Nephron (organoid): ENCODE measurements at regions not wholly inside any gene's neighbourhood (a gene's known extent, or its start where the extent isn't known, plus 50 kb on each side); places are given as distances from the start of the nearest gene placed in this dataset.
A peak's percentile ranks its signal among the peaks of the same experiment; 100 is the strongest.

Experiments used
- H3K27ac Mint-ChIP-seq, 3 experiments: 2 replicates each; pipeline ENCODE4 v1.8.0; 2020; ENCODE audit warnings: mixed read lengths in 3 of 3, mild to moderate bottlenecking in 2 of 3, moderate library complexity in 1 of 3
- H3K27me3 Mint-ChIP-seq: 2 replicates; pipeline ENCODE4 v1.8.0; 2021; ENCODE audit warnings: low read depth, mild to moderate bottlenecking, moderate library complexity, mixed read lengths
- H3K36me3 Mint-ChIP-seq: 2 replicates; pipeline ENCODE4 v1.8.0; 2020; ENCODE audit warnings: low read depth, mixed read lengths
- H3K4me1 Mint-ChIP-seq: 2 replicates; pipeline ENCODE4 v1.8.0; 2020; ENCODE audit warnings: mixed read lengths
- H3K4me3 Mint-ChIP-seq, 3 experiments: 2 replicates each; pipeline ENCODE4 v1.8.0; 2020; ENCODE audit warnings: mild to moderate bottlenecking in 3 of 3, mixed read lengths in 3 of 3, moderate library complexity in 2 of 3
- H3K9me3 Mint-ChIP-seq: 2 replicates; pipeline ENCODE4 v1.8.0; 2020; ENCODE audit warnings: mixed read lengths
- CTCF ChIP-seq, 3 experiments: fragments of 200-600 bp; sonication (generic); IDR thresholded peaks; one replicate each; pipeline ENCODE4 v1.5.0; 2021; ENCODE audit warnings: antibody characterized with exemption in 3 of 3; ENCODE audit not compliant: unreplicated experiment in 3 of 3

GRCh38 chr3:31187380-31187779 lies 292.9 kb upstream of the GADL1 start:
- Mint-ChIP-seq H3K4me3 (no peak overlapping the region), H3K9me3 (no peaks in the 10 kb centered on the region), H3K27ac (no peak overlapping the region), H3K27me3 (no peaks in the 10 kb centered on the region), H3K36me3 (no peaks in the 10 kb centered on the region), H3K4me1 (peaks cover 20% of the 10 kb centered on the region)
- TF ChIP-seq CTCF (IDR thresholded peaks at IDR 0.05; ENCODE audit: unreplicated experiment in 3 of 3) = no peak

- H3K36me3 Mint-ChIP-seq = no peaks in the 10 kb centered on the region
- H3K4me3 Mint-ChIP-seq = no peak overlapping the region
- peak overlapping the region in 1 of 3 experiments; percentile 71 for H3K27ac Mint-ChIP-seq
- H3K9me3 Mint-ChIP-seq = no peaks in the 10 kb centered on the region
- no peak for TF ChIP-seq CTCF (IDR thresholded peaks at IDR 0.05; ENCODE audit: unreplicated experiment in 3 of 3)
- no peaks in the 10 kb centered on the region for H3K27me3 Mint-ChIP-seq
- peaks cover 20% of the 10 kb centered on the region for H3K4me1 Mint-ChIP-seq
Measured at GRCh38 chr3:31188112-31188511, 293.7 kb upstream of the GADL1 start.

- Mint-ChIP-seq H3K27me3 (no peaks in the 10 kb centered on the region), H3K27ac (no peak overlapping the region), H3K36me3 (no peaks in the 10 kb centered on the region), H3K4me1 (peaks cover 23% of the 10 kb centered on the region), H3K4me3 (no peak overlapping the region), H3K9me3 (no peaks in the 10 kb centered on the region)
- no peak for TF ChIP-seq CTCF (IDR thresholded peaks at IDR 0.05; ENCODE audit: unreplicated experiment in 3 of 3)
Measured at GRCh38 chr3:31189330-31189729, 294.9 kb upstream of the GADL1 start.

- H3K27me3 Mint-ChIP-seq = no peaks in the 10 kb centered on the region
- TF ChIP-seq CTCF (IDR thresholded peaks at IDR 0.05; ENCODE audit: unreplicated experiment in 3 of 3) = no peak
- no peak overlapping the region for H3K4me3 Mint-ChIP-seq
- no peak overlapping the region for H3K27ac Mint-ChIP-seq
- H3K9me3 Mint-ChIP-seq = no peaks in the 10 kb centered on the region
- H3K4me1 Mint-ChIP-seq = peaks cover 17% of the 10 kb centered on the region
- no peaks in the 10 kb centered on the region for H3K36me3 Mint-ChIP-seq
Measured at GRCh38 chr3:31189971-31190370, 295.5 kb upstream of the GADL1 start.

- TF ChIP-seq CTCF (IDR thresholded peaks at IDR 0.05; ENCODE audit: unreplicated experiment in 3 of 3) = no peak
- H3K27me3 Mint-ChIP-seq = no peaks in the 10 kb centered on the region
- peaks cover 17% of the 10 kb centered on the region for H3K4me1 Mint-ChIP-seq
- no peak overlapping the region for H3K27ac Mint-ChIP-seq
- H3K4me3 Mint-ChIP-seq = no peak overlapping the region
- H3K9me3 Mint-ChIP-seq = no peaks in the 10 kb centered on the region
- H3K36me3 Mint-ChIP-seq = no peaks in the 10 kb centered on the region
Measured at GRCh38 chr3:31191354-31191753, 296.9 kb upstream of the GADL1 start.

GRCh38 chr3:31193429-31193828 lies 299.0 kb upstream of the GADL1 start:
- Mint-ChIP-seq H3K27me3 (no peaks in the 10 kb centered on the region), H3K27ac (no peak overlapping the region), H3K4me3 (no peak overlapping the region), H3K9me3 (no peaks in the 10 kb centered on the region), H3K36me3 (no peaks in the 10 kb centered on the region), H3K4me1 (peaks cover 11% of the 10 kb centered on the region)
- TF ChIP-seq CTCF (IDR thresholded peaks at IDR 0.05; ENCODE audit: unreplicated experiment in 3 of 3) = no peak
